Activated CD4-positive, alpha-beta memory T cell treated with anti-CD3 and anti-CD28 coated beads for 36 hours (primary cell): ENCODE measurements at regions not wholly inside any gene's neighbourhood (a gene's known extent, or its start where the extent isn't known, plus 50 kb on each side); places are given as distances from the start of the nearest gene placed in this dataset.

Source experiments
- CTCF ChIA-PET: fragments of 350-600 bp; sonication (Branson Sonifier 250); formaldehyde crosslinking; loops from one replicate; lab custom pipeline; 2021; ENCODE audit warnings: antibody characterized with exemption, inconsistent platforms; lab: Charles Lee
- POLR2A ChIA-PET: fragments of 350-600 bp; sonication (Branson Sonifier 250); formaldehyde crosslinking; loops from one replicate; lab custom pipeline; 2021; ENCODE audit warnings: antibody characterized with exemption; lab: Charles Lee
- DNase-seq: peaks from one replicate; pipeline ENCODE4 v3.0.0-alpha.2; 2020
- H3K27ac Mint-ChIP-seq: one replicate; pipeline ENCODE4 v1.8.0; 2021; ENCODE audit warnings: mixed read lengths
- H3K27me3 Mint-ChIP-seq: one replicate; pipeline ENCODE4 v1.8.0; 2021; ENCODE audit warnings: mixed read lengths
- H3K36me3 Mint-ChIP-seq: one replicate; pipeline ENCODE4 v1.8.0; 2021; ENCODE audit warnings: mixed read lengths
- H3K4me1 Mint-ChIP-seq: one replicate; pipeline ENCODE4 v1.8.0; 2021; ENCODE audit warnings: low read depth, mixed read lengths
- H3K4me3 Mint-ChIP-seq: one replicate; pipeline ENCODE4 v1.8.0; 2021; ENCODE audit warnings: mild to moderate bottlenecking, mixed read lengths
- H3K9me3 Mint-ChIP-seq: one replicate; pipeline ENCODE4 v1.8.0; 2021; ENCODE audit warnings: mixed read lengths
- intact Hi-C: fragments of 100-400 bp; cut with micrococcal nuclease; formaldehyde crosslinking; loops from one replicate; pipeline ENCODE4 v1.15.1; 2023

GRCh38 chr7:63037242-63037641 lies 961.4 kb upstream of the ZNF722 start:
- H3K27ac Mint-ChIP-seq = no peak overlapping the region
- POLR2A ChIA-PET = no interaction called here
- no peaks in the 10 kb centered on the region for H3K27me3 Mint-ChIP-seq
- DNase-seq = no peak
- CTCF ChIA-PET = no interaction called here
- intact Hi-C loops = no loop called here
- H3K4me3 Mint-ChIP-seq = no peak overlapping the region
- H3K36me3 Mint-ChIP-seq = no peaks in the 10 kb centered on the region
- no peaks in the 10 kb centered on the region for H3K4me1 Mint-ChIP-seq
- peaks cover 39% of the 10 kb centered on the region for H3K9me3 Mint-ChIP-seq

GRCh38 chr7:63038987-63039386 lies 959.7 kb upstream of the ZNF722 start:
- intact Hi-C loops = no loop called here

GRCh38 chr7:63039882-63040281 lies 958.8 kb upstream of the ZNF722 start:
- H3K4me3 Mint-ChIP-seq = no peak overlapping the region
- no peak for DNase-seq
- H3K4me1 Mint-ChIP-seq = no peaks in the 10 kb centered on the region
- H3K9me3 Mint-ChIP-seq = peaks cover 46% of the 10 kb centered on the region
- no peaks in the 10 kb centered on the region for H3K27me3 Mint-ChIP-seq
- no peaks in the 10 kb centered on the region for H3K36me3 Mint-ChIP-seq
- ChIA-PET CTCF (no interaction called here), POLR2A (no interaction called here)
- no peak overlapping the region for H3K27ac Mint-ChIP-seq
- intact Hi-C loops = no loop called here

More at GRCh38 chr7:63038987-63039386, 959.7 kb upstream of the ZNF722 start:
- no peaks in the 10 kb centered on the region for H3K4me1 Mint-ChIP-seq
- no peaks in the 10 kb centered on the region for H3K27me3 Mint-ChIP-seq
- H3K4me3 Mint-ChIP-seq = no peak overlapping the region
- no peak for DNase-seq
- ChIA-PET CTCF (no interaction called here), POLR2A (no interaction called here)
- H3K9me3 Mint-ChIP-seq = peaks cover 47% of the 10 kb centered on the region
- no peak overlapping the region for H3K27ac Mint-ChIP-seq
- no peaks in the 10 kb centered on the region for H3K36me3 Mint-ChIP-seq

DNA sequence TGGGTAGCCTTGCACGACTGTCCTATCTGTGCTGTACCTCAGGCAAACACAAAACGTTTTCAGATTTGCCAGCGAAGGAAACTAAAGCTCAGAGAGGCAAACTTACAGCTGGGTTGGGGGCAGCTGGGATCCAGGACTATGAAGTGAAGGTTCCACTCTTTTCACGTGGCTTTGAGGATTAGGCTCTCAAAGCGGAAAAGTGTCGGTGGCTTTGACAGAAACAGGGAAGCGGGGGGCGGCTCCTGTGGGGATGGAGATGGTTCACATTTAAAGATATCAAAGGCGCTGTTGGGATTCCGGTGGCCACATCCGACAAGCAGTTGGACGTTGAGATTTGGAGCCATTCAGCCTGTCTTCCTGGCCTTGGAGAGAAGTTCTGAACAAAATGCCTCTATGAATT lies 958.3 kb upstream of the ZNF722 start:
- H3K27me3 Mint-ChIP-seq = no peaks in the 10 kb centered on the region
- no peaks in the 10 kb centered on the region for H3K4me1 Mint-ChIP-seq
- no peak for DNase-seq
- ChIA-PET CTCF (no interaction called here), POLR2A (no interaction called here)
- H3K27ac Mint-ChIP-seq = no peak overlapping the region
- H3K9me3 Mint-ChIP-seq = peaks cover 46% of the 10 kb centered on the region
- intact Hi-C loops = no loop called here
- H3K4me3 Mint-ChIP-seq = no peak overlapping the region
- H3K36me3 Mint-ChIP-seq = no peaks in the 10 kb centered on the region

GRCh38 chr7:63040966-63041610 lies 957.6 kb upstream of the ZNF722 start:
- DNase-seq = no peak
- H3K4me3 Mint-ChIP-seq = no peak overlapping the region

GRCh38 chr7:63041786-63042185 lies 956.9 kb upstream of the ZNF722 start:
- intact Hi-C loops = no loop called here
- peaks cover 42% of the 10 kb centered on the region for H3K9me3 Mint-ChIP-seq
- POLR2A ChIA-PET = no interaction called here

More at GRCh38 chr7:63040966-63041610, 957.6 kb upstream of the ZNF722 start:
- ChIA-PET CTCF (no interaction called here), POLR2A (no interaction called here)
- Mint-ChIP-seq H3K9me3 (peaks cover 42% of the 10 kb centered on the region), H3K36me3 (no peaks in the 10 kb centered on the region), H3K27me3 (no peaks in the 10 kb centered on the region), H3K27ac (no peak overlapping the region), H3K4me1 (no peaks in the 10 kb centered on the region)
- intact Hi-C loops = no loop called here

DNA sequence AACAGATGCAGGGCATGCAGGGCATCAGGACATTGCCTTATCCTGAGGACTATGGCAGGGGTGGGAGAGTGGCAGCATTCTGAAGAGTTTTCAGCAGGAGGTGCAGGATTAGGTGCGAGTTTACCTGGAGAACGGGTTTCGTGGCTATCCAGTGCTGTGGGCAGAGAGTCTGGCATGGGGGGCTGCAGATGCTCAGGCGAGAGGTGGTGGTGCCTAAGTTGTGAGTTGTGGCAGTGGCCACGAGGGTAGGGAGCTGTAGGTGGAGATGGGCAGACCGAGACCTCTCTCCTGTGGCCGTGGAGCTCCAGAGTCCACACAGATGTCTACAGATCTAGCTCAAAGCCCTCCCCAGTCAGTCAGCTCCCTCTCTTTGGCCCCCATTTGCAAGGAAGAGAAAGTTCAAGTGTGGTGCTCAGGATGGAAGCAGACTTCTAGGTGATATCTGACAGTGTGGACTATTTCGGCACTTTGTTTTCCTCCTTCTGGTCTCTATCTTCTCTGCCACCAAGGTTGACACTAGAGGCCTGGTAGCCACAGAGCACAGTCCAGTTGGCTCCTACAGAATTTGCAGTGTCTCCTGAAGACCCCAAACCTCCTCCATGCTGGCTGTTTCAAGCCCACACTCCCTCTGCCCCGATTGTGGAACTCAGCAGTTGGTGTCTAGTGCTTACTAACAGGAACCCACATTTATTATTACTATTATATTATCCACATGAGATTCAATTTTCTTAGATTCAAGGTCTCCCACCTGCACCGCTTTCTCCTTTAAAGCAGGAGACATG lies 955.7 kb upstream of the ZNF722 start:
- ChIA-PET CTCF (no interaction called here), POLR2A (no interaction called here)
- Mint-ChIP-seq H3K4me1 (no peaks in the 10 kb centered on the region), H3K9me3 (peaks cover 42% of the 10 kb centered on the region), H3K36me3 (no peaks in the 10 kb centered on the region), H3K4me3 (no peak overlapping the region), H3K27ac (no peak overlapping the region), H3K27me3 (no peaks in the 10 kb centered on the region)
- no peak for DNase-seq
- intact Hi-C loops = no loop called here

More at GRCh38 chr7:63041786-63042185, 956.9 kb upstream of the ZNF722 start:
- no peaks in the 10 kb centered on the region for H3K4me1 Mint-ChIP-seq
- CTCF ChIA-PET = no interaction called here
- H3K36me3 Mint-ChIP-seq = no peaks in the 10 kb centered on the region
- no peak for DNase-seq
- no peak overlapping the region for H3K4me3 Mint-ChIP-seq
- H3K27ac Mint-ChIP-seq = no peak overlapping the region
- H3K27me3 Mint-ChIP-seq = no peaks in the 10 kb centered on the region

- H3K9me3 Mint-ChIP-seq = peaks cover 40% of the 10 kb centered on the region
- POLR2A ChIA-PET = no interaction called here
- intact Hi-C loops = no loop called here
- no peak for DNase-seq
- CTCF ChIA-PET = no interaction called here
- no peaks in the 10 kb centered on the region for H3K4me1 Mint-ChIP-seq
- no peaks in the 10 kb centered on the region for H3K36me3 Mint-ChIP-seq
- no peak overlapping the region for H3K27ac Mint-ChIP-seq
- no peaks in the 10 kb centered on the region for H3K27me3 Mint-ChIP-seq
- no peak overlapping the region for H3K4me3 Mint-ChIP-seq
These were observed 954.7 kb upstream of the ZNF722 start for GRCh38 chr7:63043657-63044543.

DNA sequence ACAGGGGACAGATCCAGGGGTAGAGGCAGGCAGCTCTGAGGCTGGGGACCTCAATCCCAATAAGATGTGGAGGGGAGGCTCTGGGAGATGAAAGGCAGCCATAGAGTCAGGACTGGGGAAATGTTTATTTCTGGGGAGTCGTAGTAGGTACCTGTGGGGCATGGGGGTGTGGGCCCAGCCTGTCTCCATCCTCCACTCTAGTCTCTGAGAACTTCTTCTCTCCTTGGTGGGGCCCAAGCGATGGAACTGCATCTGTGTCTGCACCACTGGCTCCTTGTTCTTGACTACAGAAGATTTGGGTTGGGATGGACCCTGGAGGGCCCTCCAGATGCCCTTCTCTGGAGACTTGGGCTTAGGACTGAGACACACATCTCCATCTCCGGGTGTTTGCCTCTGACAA lies 953.9 kb upstream of the ZNF722 start:
- Mint-ChIP-seq H3K4me3 (no peak overlapping the region), H3K36me3 (no peaks in the 10 kb centered on the region), H3K27ac (no peak overlapping the region), H3K27me3 (no peaks in the 10 kb centered on the region), H3K9me3 (peaks cover 42% of the 10 kb centered on the region), H3K4me1 (no peaks in the 10 kb centered on the region)
- CTCF ChIA-PET = no interaction called here
- POLR2A ChIA-PET = no interaction called here
- intact Hi-C loops = no loop called here
- DNase-seq = no peak

- peaks cover 47% of the 10 kb centered on the region for H3K9me3 Mint-ChIP-seq
- no peaks in the 10 kb centered on the region for H3K4me1 Mint-ChIP-seq
- no peaks in the 10 kb centered on the region for H3K36me3 Mint-ChIP-seq
- ChIA-PET CTCF (no interaction called here), POLR2A (no interaction called here)
- H3K27me3 Mint-ChIP-seq = no peaks in the 10 kb centered on the region
- intact Hi-C loops = no loop called here
- H3K4me3 Mint-ChIP-seq = no peak overlapping the region
- DNase-seq = no peak
- H3K27ac Mint-ChIP-seq = no peak overlapping the region
These were observed 953.1 kb upstream of the ZNF722 start for GRCh38 chr7:63045575-63045974.

DNA sequence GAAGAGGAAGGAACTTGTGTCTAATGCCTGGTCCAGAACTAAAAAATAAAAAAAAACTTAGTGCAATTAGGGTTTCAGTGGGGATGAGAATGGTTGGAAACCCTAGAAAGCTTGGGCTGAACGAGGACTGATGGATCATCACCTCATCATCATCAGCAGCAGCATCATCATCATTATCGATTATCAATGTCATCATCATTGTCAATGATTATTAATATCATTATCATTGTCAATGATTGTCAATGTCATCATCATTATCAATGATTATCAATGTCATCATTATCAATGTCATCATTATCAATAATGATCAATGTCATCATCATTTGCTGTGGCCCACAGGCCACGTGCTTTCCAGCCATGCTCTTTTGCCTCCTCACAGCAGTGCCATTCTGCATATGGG lies 952.0 kb upstream of the ZNF722 start:
- ChIA-PET CTCF (no interaction called here), POLR2A (no interaction called here)
- no peak for DNase-seq
- Mint-ChIP-seq H3K27me3 (no peaks in the 10 kb centered on the region), H3K27ac (no peak overlapping the region), H3K4me3 (no peak overlapping the region), H3K4me1 (no peaks in the 10 kb centered on the region), H3K9me3 (peaks cover 46% of the 10 kb centered on the region), H3K36me3 (no peaks in the 10 kb centered on the region)
- intact Hi-C loops = no loop called here

DNA sequence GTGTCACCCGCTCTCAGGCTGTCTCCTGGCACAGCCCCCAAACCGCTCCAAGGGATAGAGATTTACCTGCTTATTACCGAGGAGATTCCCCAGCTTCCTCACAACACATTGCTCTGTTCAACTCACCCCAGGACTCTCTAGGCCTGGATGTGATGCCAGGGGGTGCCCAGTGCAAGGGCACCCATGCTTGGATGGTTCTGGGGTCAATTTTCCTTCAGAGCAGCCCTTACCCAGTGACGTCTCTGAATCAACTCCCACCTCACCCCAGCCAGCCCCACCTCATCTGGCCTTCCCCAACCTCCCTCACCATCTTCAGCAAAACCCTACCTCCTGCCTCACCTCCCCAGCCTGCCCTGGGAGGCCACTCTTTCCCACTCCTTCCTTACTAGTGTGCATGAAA lies 951.6 kb upstream of the ZNF722 start:
- no peak overlapping the region for H3K27ac Mint-ChIP-seq
- intact Hi-C loops = no loop called here
- H3K36me3 Mint-ChIP-seq = no peaks in the 10 kb centered on the region
- no peak overlapping the region for H3K4me3 Mint-ChIP-seq
- peaks cover 42% of the 10 kb centered on the region for H3K9me3 Mint-ChIP-seq
- H3K27me3 Mint-ChIP-seq = no peaks in the 10 kb centered on the region
- no peaks in the 10 kb centered on the region for H3K4me1 Mint-ChIP-seq
- ChIA-PET POLR2A (no interaction called here), CTCF (no interaction called here)
- no peak for DNase-seq
